HG02678 (cell line): ENCODE measurements at regions not wholly inside any gene's neighbourhood (a gene's known extent, or its start where the extent isn't known, plus 50 kb on each side); places are given as distances from the start of the nearest gene placed in this dataset.

Source experiments
- ATAC-seq: cut with Tn5 transposase; IDR thresholded peaks from one replicate; pipeline ENCODE4 v1.9.1; 2021; ENCODE audit warnings: mild to moderate bottlenecking, moderate library complexity; ENCODE audit not compliant: unreplicated experiment

- no peak for ATAC-seq
These were observed 109.1 kb upstream of the LMO4 start for GRCh38 chr1:87219626-87220025.

GRCh38 chr1:87220993-87221392 is 107.7 kb upstream of the LMO4 start:
- ATAC-seq: no peak

- no peak for ATAC-seq
These were observed 104.5 kb upstream of the LMO4 start for GRCh38 chr1:87224201-87224600.

- ATAC-seq: no peak
These were observed 103.5 kb upstream of the LMO4 start for GRCh38 chr1:87225171-87225570.

GRCh38 chr1:87226341-87226760 is 102.3 kb upstream of the LMO4 start:
- ATAC-seq: peak; percentile 68

GRCh38 chr1:87227651-87228050 is 101.0 kb upstream of the LMO4 start:
- no peak for ATAC-seq

GRCh38 chr1:87230501-87230900 is 98.2 kb upstream of the LMO4 start:
- ATAC-seq: no peak

- ATAC-seq: no peak
These were observed 96.8 kb upstream of the LMO4 start for GRCh38 chr1:87231703-87232367.

GRCh38 chr1:87236585-87236984 is 92.1 kb upstream of the LMO4 start:
- no peak for ATAC-seq

GRCh38 chr1:87239997-87240605 is 88.6 kb upstream of the LMO4 start:
- ATAC-seq: no peak

GRCh38 chr1:87240661-87241285 is 87.9 kb upstream of the LMO4 start:
- no peak for ATAC-seq

GRCh38 chr1:87242445-87243185 is 86.1 kb upstream of the LMO4 start:
- no peak for ATAC-seq

- no peak for ATAC-seq
These were observed 85.1 kb upstream of the LMO4 start for GRCh38 chr1:87243573-87243972.

GRCh38 chr1:87246436-87246835 is 82.2 kb upstream of the LMO4 start:
- ATAC-seq: no peak

- no peak for ATAC-seq
These were observed 78.9 kb upstream of the LMO4 start for GRCh38 chr1:87249803-87250202.

GRCh38 chr1:87250336-87250735 is 78.3 kb upstream of the LMO4 start:
- no peak for ATAC-seq

- no peak for ATAC-seq
These were observed 76.3 kb upstream of the LMO4 start for GRCh38 chr1:87252406-87252805.

GRCh38 chr1:87262688-87263087 is 66.0 kb upstream of the LMO4 start:
- ATAC-seq: no peak

- no peak for ATAC-seq
These were observed 65.4 kb upstream of the LMO4 start for GRCh38 chr1:87263281-87263680.

GRCh38 chr1:87263785-87264184 is 64.9 kb upstream of the LMO4 start:
- no peak for ATAC-seq

GRCh38 chr1:87264976-87265375 is 63.7 kb upstream of the LMO4 start:
- ATAC-seq: no peak

GRCh38 chr1:87265786-87266185 is 62.9 kb upstream of the LMO4 start:
- ATAC-seq: no peak
